GM23338 (cell line): ENCODE measurements at regions not wholly inside any gene's neighbourhood (a gene's known extent, or its start where the extent isn't known, plus 50 kb on each side); places are given as distances from the start of the nearest gene placed in this dataset.
A peak's percentile ranks its signal among the peaks of the same experiment; 100 is the strongest.

ENCODE experiments used
- ATAC-seq: fragments of 200-7000 bp; cut with Tn5 transposase; 3 replicates; pipeline ENCODE4 v1.9.1; 2020
- DNase-seq: peaks from one replicate; pipeline ENCODE4 v3.0.0-alpha.2; 2015; ENCODE audit warnings: low spot score
- H2AFZ ChIP-seq: fragments of 200-600 bp; sonication (generic); 2 replicates; pipeline ENCODE4 v1.8.0; 2016; ENCODE audit warnings: antibody characterized with exemption, mild to moderate bottlenecking, moderate library complexity
- H3F3A ChIP-seq: fragments of 200-600 bp; sonication (generic); replicated peaks from 2 replicates; pipeline ENCODE4 v1.8.0; 2017; ENCODE audit warnings: antibody characterized with exemption, mixed run types, low read depth
- H3K27ac ChIP-seq: fragments of 200-600 bp; sonication (generic); 2 replicates; pipeline ENCODE4 v1.6.1; 2016; ENCODE audit warnings: low read depth
- H3K27me3 ChIP-seq: fragments of 200-600 bp; sonication (generic); 2 replicates; pipeline ENCODE4 v1.8.0; 2016; ENCODE audit warnings: mild to moderate bottlenecking, mixed run types, moderate library complexity; ENCODE audit not compliant: insufficient read depth
- H3K36me3 ChIP-seq: fragments of 200-600 bp; sonication (generic); 2 replicates; pipeline ENCODE4 v1.8.0; 2016; ENCODE audit warnings: mild to moderate bottlenecking; ENCODE audit not compliant: insufficient read depth
- H3K4me1 ChIP-seq: fragments of 200-600 bp; sonication (generic); 2 replicates; pipeline ENCODE4 v1.8.0; 2016; ENCODE audit warnings: mild to moderate bottlenecking, moderate library complexity; ENCODE audit not compliant: insufficient read depth
- H3K4me2 ChIP-seq: fragments of 200-600 bp; sonication (generic); 2 replicates; pipeline ENCODE4 v1.7.1; 2017; ENCODE audit warnings: mixed run types
- H3K4me3 ChIP-seq: fragments of 200-600 bp; sonication (generic); 2 replicates; pipeline ENCODE4 v1.6.1; 2016; ENCODE audit warnings: mixed run types
- H3K79me2 ChIP-seq: fragments of 200-600 bp; sonication (generic); replicated peaks from 2 replicates; pipeline ENCODE4 v1.8.0; 2017; ENCODE audit warnings: mild to moderate bottlenecking; ENCODE audit not compliant: insufficient read depth
- H3K9me2 ChIP-seq: fragments of 200-600 bp; sonication (generic); 2 replicates; pipeline ENCODE4 v1.8.0; 2017; ENCODE audit not compliant: insufficient read depth
- H4K20me1 ChIP-seq: fragments of 200-600 bp; sonication (generic); replicated peaks from 2 replicates; pipeline ENCODE4 v1.8.0; 2017; ENCODE audit warnings: mild to moderate bottlenecking; ENCODE audit not compliant: insufficient read depth
- H3K27ac Mint-ChIP-seq: 2 replicates; pipeline ENCODE4 v1.8.0; 2020; ENCODE audit warnings: inconsistent platforms, mild to moderate bottlenecking, moderate library complexity, mixed read lengths
- H3K27me3 Mint-ChIP-seq: 3 replicates; pipeline ENCODE4 v1.8.0; 2022; ENCODE audit warnings: low read depth, mild to moderate bottlenecking, moderate library complexity, mixed read lengths, inconsistent platforms; ENCODE audit not compliant: insufficient read depth, poor library complexity
- H3K36me3 Mint-ChIP-seq: 3 replicates; pipeline ENCODE4 v1.8.0; 2021; ENCODE audit warnings: low read depth, mild to moderate bottlenecking, inconsistent platforms, moderate library complexity, mixed read lengths
- H3K4me1 Mint-ChIP-seq: 3 replicates; pipeline ENCODE4 v1.8.0; 2020; ENCODE audit warnings: mild to moderate bottlenecking, inconsistent platforms, mixed read lengths
- H3K4me3 Mint-ChIP-seq: 3 replicates; pipeline ENCODE4 v1.8.0; 2021; ENCODE audit warnings: moderate library complexity, mild to moderate bottlenecking, inconsistent platforms, mixed read lengths
- H3K9me3 Mint-ChIP-seq: 3 replicates; pipeline ENCODE4 v1.8.0; 2020; ENCODE audit warnings: moderate library complexity, mild to moderate bottlenecking, inconsistent platforms, mixed read lengths
- CREB1 ChIP-seq: fragments of 250-450 bp; sonication (Bioruptor Pico); IDR thresholded peaks from 2 replicates; pipeline ENCODE4 v1.5.0; 2020; ENCODE audit warnings: low read depth, mild to moderate bottlenecking, moderate library complexity
- EZH2 ChIP-seq: fragments of 200-600 bp; sonication (generic); IDR thresholded peaks from one replicate; pipeline ENCODE4 v1.8.0; 2017; ENCODE audit warnings: antibody characterized with exemption, mild to moderate bottlenecking, low read depth; ENCODE audit not compliant: unreplicated experiment
- EZH2phosphoT487 ChIP-seq: fragments of 200-600 bp; sonication (generic); IDR thresholded peaks from one replicate; pipeline ENCODE4 v1.8.1; 2018; ENCODE audit warnings: antibody characterized with exemption; ENCODE audit not compliant: unreplicated experiment
- JUNB ChIP-seq: IDR thresholded peaks from one replicate; pipeline ENCODE4 v1.6.1; 2016; ENCODE audit warnings: antibody characterized with exemption; ENCODE audit not compliant: unreplicated experiment
- NANOG ChIP-seq: IDR thresholded peaks from 2 replicates; pipeline ENCODE4 v1.6.1; 2016; ENCODE audit warnings: antibody characterized with exemption, borderline replicate concordance
- POLR2AphosphoS5 ChIP-seq: IDR thresholded peaks from 2 replicates; pipeline ENCODE4 v1.6.1; 2016; ENCODE audit warnings: antibody characterized with exemption, low read depth
- STAT1 ChIP-seq: IDR thresholded peaks from one replicate; pipeline ENCODE4 v1.6.1; 2016; ENCODE audit warnings: antibody characterized with exemption; ENCODE audit not compliant: unreplicated experiment
- ZNF114 ChIP-seq: fragments of 250-450 bp; sonication (Bioruptor Pico); IDR thresholded peaks from 2 replicates; pipeline ENCODE4 v1.5.0; 2020; ENCODE audit warnings: mild to moderate bottlenecking, moderate library complexity
- ZNF331 ChIP-seq: fragments of 250-450 bp; sonication (Bioruptor Pico); IDR thresholded peaks from 2 replicates; pipeline ENCODE4 v1.5.0; 2020; ENCODE audit warnings: low read depth, mild to moderate bottlenecking, moderate library complexity
- TF ChIP-seq, protein P1 (sequence below), 2 experiments: fragments of 200-600 bp in 1 of 2; sonication (generic) in 1 of 2; conservative IDR thresholded peaks; 2 replicates each; pipeline versions ENCODE4 v1.5.1 to v1.6.1; 2016 to 2017; ENCODE audit warnings: antibody characterized with exemption in 2 of 2, low read depth in 2 of 2, mild to moderate bottlenecking in 2 of 2, moderate library complexity in 1 of 2
- TF ChIP-seq, protein P2 (sequence below): fragments of 250-450 bp; sonication (Bioruptor Pico); IDR thresholded peaks from 2 replicates; pipeline ENCODE4 v1.5.0; 2020; ENCODE audit warnings: mild to moderate bottlenecking, moderate library complexity

DNA sequence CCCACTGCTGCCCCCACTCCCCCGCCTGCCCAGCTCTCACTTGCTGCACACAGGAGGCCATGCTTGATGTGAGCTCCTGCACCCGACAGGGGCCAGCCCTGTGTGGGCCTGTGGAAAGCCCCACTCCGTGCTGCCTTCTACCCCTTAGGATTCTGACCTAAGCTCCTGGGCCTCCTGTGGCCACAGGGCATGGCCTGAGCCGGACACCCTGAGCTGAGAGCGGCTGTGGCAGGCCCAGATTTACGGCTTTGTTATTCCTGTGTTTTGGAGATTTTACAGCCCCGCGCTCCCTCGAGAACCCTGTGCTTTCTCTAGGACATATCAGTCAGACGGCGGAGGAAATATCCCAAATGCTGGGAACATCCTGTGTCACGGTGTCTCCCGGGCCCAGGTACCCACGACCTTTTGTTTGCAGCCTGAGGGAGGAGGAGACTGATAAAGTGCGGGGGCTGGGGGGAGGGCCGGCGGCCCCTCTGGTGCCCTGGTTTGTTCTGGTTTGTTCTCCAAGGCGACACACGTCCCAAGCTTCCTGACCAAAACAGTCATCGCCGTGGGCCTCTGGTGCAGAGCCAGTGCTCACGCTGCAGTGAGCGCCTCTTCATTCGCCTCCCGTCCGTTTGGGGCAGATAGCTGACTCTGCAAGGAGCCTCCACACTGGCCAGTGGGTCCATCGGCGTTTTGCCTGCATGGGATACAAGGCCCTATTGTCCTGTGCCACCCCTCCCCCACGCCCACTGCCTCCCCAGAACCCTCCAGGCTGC, 363.4 kb downstream of the C16orf95 start:
- ATAC-seq = peak; percentile 71
- no peak overlapping the region for H3K27ac ChIP-seq
- H4K20me1 ChIP-seq = no peaks in the 10 kb centered on the region
- H3F3A ChIP-seq = no peaks in the 10 kb centered on the region
- H3K4me3 ChIP-seq = no peak overlapping the region
- Mint-ChIP-seq H3K27me3 (peaks cover 5% of the 10 kb centered on the region), H3K9me3 (peaks cover 7% of the 10 kb centered on the region; the same call in 2 of the 3 replicates), H3K4me1 (peaks cover 6% of the 10 kb centered on the region; the same call in 2 of the 3 replicates), H3K4me3 (no peak overlapping the region), H3K27ac (0 out of 2 replicates have a peak overlapping the region, but pooled peaks have one; percentile 60), H3K36me3 (peaks cover 4% of the 10 kb centered on the region; the same call in 1 of the 3 replicates)
- no peaks in the 10 kb centered on the region; the same call in 1 of the 2 replicates for H3K4me1 ChIP-seq
- H3K79me2 ChIP-seq = no peaks in the 10 kb centered on the region
- H3K27me3 ChIP-seq = no peaks in the 10 kb centered on the region
- DNase-seq = peak; percentile 45
- no peaks in the 10 kb centered on the region; the same call in 1 of the 2 replicates for H3K36me3 ChIP-seq
- 0 out of 2 replicates have a peak, but pooled peaks cover 4% of the 10 kb centered on the region for H3K9me2 ChIP-seq
- TF ChIP-seq, protein P1, sequence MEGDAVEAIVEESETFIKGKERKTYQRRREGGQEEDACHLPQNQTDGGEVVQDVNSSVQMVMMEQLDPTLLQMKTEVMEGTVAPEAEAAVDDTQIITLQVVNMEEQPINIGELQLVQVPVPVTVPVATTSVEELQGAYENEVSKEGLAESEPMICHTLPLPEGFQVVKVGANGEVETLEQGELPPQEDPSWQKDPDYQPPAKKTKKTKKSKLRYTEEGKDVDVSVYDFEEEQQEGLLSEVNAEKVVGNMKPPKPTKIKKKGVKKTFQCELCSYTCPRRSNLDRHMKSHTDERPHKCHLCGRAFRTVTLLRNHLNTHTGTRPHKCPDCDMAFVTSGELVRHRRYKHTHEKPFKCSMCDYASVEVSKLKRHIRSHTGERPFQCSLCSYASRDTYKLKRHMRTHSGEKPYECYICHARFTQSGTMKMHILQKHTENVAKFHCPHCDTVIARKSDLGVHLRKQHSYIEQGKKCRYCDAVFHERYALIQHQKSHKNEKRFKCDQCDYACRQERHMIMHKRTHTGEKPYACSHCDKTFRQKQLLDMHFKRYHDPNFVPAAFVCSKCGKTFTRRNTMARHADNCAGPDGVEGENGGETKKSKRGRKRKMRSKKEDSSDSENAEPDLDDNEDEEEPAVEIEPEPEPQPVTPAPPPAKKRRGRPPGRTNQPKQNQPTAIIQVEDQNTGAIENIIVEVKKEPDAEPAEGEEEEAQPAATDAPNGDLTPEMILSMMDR (conservative IDR thresholded peaks at IDR 0.05; ENCODE audit: low read depth in 2 of 2) = no peak
- TF ChIP-seq POLR2AphosphoS5 = no peak
- TF ChIP-seq STAT1 = no peak
- no peak for TF ChIP-seq CREB1 (CRISPR knock-in tag)
- TF ChIP-seq ZNF114 = no peak
- TF ChIP-seq, protein P2, sequence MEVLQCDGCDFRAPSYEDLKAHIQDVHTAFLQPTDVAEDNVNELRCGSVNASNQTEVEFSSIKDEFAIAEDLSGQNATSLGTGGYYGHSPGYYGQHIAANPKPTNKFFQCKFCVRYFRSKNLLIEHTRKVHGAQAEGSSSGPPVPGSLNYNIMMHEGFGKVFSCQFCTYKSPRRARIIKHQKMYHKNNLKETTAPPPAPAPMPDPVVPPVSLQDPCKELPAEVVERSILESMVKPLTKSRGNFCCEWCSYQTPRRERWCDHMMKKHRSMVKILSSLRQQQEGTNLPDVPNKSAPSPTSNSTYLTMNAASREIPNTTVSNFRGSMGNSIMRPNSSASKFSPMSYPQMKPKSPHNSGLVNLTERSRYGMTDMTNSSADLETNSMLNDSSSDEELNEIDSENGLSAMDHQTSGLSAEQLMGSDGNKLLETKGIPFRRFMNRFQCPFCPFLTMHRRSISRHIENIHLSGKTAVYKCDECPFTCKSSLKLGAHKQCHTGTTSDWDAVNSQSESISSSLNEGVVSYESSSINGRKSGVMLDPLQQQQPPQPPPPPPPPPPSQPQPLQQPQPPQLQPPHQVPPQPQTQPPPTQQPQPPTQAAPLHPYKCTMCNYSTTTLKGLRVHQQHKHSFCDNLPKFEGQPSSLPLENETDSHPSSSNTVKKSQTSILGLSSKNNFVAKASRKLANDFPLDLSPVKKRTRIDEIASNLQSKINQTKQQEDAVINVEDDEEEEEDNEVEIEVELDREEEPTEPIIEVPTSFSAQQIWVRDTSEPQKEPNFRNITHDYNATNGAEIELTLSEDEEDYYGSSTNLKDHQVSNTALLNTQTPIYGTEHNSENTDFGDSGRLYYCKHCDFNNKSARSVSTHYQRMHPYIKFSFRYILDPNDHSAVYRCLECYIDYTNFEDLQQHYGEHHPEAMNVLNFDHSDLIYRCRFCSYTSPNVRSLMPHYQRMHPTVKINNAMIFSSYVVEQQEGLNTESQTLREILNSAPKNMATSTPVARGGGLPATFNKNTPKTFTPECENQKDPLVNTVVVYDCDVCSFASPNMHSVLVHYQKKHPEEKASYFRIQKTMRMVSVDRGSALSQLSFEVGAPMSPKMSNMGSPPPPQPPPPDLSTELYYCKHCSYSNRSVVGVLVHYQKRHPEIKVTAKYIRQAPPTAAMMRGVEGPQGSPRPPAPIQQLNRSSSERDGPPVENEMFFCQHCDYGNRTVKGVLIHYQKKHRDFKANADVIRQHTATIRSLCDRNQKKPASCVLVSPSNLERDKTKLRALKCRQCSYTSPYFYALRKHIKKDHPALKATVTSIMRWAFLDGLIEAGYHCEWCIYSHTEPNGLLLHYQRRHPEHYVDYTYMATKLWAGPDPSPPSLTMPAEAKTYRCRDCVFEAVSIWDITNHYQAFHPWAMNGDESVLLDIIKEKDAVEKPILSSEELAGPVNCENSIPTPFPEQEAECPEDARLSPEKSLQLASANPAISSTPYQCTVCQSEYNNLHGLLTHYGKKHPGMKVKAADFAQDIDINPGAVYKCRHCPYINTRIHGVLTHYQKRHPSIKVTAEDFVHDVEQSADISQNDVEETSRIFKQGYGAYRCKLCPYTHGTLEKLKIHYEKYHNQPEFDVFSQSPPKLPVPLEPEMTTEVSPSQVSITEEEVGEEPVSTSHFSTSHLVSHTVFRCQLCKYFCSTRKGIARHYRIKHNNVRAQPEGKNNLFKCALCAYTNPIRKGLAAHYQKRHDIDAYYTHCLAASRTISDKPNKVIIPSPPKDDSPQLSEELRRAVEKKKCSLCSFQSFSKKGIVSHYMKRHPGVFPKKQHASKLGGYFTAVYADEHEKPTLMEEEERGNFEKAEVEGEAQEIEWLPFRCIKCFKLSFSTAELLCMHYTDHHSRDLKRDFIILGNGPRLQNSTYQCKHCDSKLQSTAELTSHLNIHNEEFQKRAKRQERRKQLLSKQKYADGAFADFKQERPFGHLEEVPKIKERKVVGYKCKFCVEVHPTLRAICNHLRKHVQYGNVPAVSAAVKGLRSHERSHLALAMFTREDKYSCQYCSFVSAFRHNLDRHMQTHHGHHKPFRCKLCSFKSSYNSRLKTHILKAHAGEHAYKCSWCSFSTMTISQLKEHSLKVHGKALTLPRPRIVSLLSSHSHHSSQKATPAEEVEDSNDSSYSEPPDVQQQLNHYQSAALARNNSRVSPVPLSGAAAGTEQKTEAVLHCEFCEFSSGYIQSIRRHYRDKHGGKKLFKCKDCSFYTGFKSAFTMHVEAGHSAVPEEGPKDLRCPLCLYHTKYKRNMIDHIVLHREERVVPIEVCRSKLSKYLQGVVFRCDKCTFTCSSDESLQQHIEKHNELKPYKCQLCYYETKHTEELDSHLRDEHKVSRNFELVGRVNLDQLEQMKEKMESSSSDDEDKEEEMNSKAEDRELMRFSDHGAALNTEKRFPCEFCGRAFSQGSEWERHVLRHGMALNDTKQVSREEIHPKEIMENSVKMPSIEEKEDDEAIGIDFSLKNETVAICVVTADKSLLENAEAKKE (CRISPR knock-in tag) = no peak
- no peak for TF ChIP-seq EZH2
- TF ChIP-seq JUNB = no peak
- no peak for TF ChIP-seq NANOG
- TF ChIP-seq ZNF331 (CRISPR knock-in tag) = no peak
- TF ChIP-seq EZH2phosphoT487 = no peak
- no peak overlapping the region for H3K4me2 ChIP-seq
- H2AFZ ChIP-seq = peak overlapping the region; percentile 84
